ENCODE measurements at regions not wholly inside any gene's neighbourhood (a gene's known extent, or its start where the extent isn't known, plus 50 kb on each side); places are given as distances from the start of the nearest gene placed in this dataset.

- TF ChIP-seq EZH2 (IDR thresholded peaks at IDR 0.05; ENCODE audit: borderline replicate concordance, low read length) = no peak
- TF ChIP-seq, protein P1, sequence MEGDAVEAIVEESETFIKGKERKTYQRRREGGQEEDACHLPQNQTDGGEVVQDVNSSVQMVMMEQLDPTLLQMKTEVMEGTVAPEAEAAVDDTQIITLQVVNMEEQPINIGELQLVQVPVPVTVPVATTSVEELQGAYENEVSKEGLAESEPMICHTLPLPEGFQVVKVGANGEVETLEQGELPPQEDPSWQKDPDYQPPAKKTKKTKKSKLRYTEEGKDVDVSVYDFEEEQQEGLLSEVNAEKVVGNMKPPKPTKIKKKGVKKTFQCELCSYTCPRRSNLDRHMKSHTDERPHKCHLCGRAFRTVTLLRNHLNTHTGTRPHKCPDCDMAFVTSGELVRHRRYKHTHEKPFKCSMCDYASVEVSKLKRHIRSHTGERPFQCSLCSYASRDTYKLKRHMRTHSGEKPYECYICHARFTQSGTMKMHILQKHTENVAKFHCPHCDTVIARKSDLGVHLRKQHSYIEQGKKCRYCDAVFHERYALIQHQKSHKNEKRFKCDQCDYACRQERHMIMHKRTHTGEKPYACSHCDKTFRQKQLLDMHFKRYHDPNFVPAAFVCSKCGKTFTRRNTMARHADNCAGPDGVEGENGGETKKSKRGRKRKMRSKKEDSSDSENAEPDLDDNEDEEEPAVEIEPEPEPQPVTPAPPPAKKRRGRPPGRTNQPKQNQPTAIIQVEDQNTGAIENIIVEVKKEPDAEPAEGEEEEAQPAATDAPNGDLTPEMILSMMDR (IDR thresholded peaks at IDR 0.05; ENCODE audit: low read length) = no peak
- Histone ChIP-seq H3K9ac (ENCODE audit: low read length) (no peak overlapping the region), H3K4me3 (ENCODE audit: low read depth, low read length, poor library complexity, severe bottlenecking) (no peak overlapping the region), H3K4me1 (ENCODE audit: insufficient read depth, low read length, severe bottlenecking) (peaks cover 25% of the 10 kb centered on the region), H2AFZ (ENCODE audit: low read length) (no peak overlapping the region), H3K9me3 (ENCODE audit: low read length) (no peaks in the 10 kb centered on the region), H3K79me2 (ENCODE audit: insufficient read depth, low read length) (no peaks in the 10 kb centered on the region), H3K9me2 (ENCODE audit: low read depth, low read length) (no peaks in the 10 kb centered on the region), H3F3A (ENCODE audit: insufficient read depth, low read length) (no peaks in the 10 kb centered on the region), H3K4me2 (ENCODE audit: low read length) (no peak overlapping the region), H3K36me3 (ENCODE audit: insufficient read depth, low read length) (no peaks in the 10 kb centered on the region), H4K20me1 (ENCODE audit: insufficient read depth, low read length) (no peaks in the 10 kb centered on the region), H3K27ac (ENCODE audit: low read depth, low read length, poor library complexity, severe bottlenecking) (no peak overlapping the region), H3K27me3 (ENCODE audit: insufficient read depth, low read length) (no peaks in the 10 kb centered on the region)
Observed at GRCh38 chr6:90347411-90347851, 50.8 kb upstream of the BACH2 start.

DNA sequence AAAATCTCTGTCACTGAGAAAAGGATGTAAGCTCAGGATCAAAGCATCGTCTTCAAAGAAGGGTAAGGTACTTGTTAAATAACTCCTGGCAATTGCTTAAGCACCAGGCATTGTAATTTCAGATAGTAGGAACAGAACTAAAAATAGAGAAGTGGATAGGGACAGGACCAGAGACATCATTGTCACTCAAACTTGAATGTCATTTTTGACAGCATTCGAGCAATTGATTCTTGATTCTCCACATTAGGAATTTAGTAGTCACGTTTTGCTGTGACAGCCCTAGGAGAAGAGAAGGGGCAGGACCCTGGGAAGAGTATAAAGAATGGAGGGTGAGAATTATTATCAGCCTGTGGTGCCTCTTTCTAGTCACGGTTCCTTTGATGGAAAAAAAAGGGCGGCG lies 50.1 kb upstream of the BACH2 start:
- Histone ChIP-seq H3K36me3 (ENCODE audit: insufficient read depth, low read length) (no peaks in the 10 kb centered on the region), H4K20me1 (ENCODE audit: insufficient read depth, low read length) (no peaks in the 10 kb centered on the region), H3K9me2 (ENCODE audit: low read depth, low read length) (no peaks in the 10 kb centered on the region), H2AFZ (ENCODE audit: low read length) (no peak overlapping the region), H3K79me2 (ENCODE audit: insufficient read depth, low read length) (no peaks in the 10 kb centered on the region), H3K27me3 (ENCODE audit: insufficient read depth, low read length) (no peaks in the 10 kb centered on the region), H3K4me2 (ENCODE audit: low read length) (no peak overlapping the region), H3K9me3 (ENCODE audit: low read length) (no peaks in the 10 kb centered on the region), H3K9ac (ENCODE audit: low read length) (no peak overlapping the region), H3K4me1 (ENCODE audit: insufficient read depth, low read length, severe bottlenecking) (peaks cover 18% of the 10 kb centered on the region), H3K27ac (ENCODE audit: low read depth, low read length, poor library complexity, severe bottlenecking) (no peak overlapping the region), H3F3A (ENCODE audit: insufficient read depth, low read length) (no peaks in the 10 kb centered on the region), H3K4me3 (ENCODE audit: low read depth, low read length, poor library complexity, severe bottlenecking) (no peak overlapping the region)
- TF ChIP-seq, protein P1 (IDR thresholded peaks at IDR 0.05; ENCODE audit: low read length) = no peak
- no peak for TF ChIP-seq EZH2 (IDR thresholded peaks at IDR 0.05; ENCODE audit: borderline replicate concordance, low read length)
